ENCODE measurements at regions not wholly inside any gene's neighbourhood (a gene's known extent, or its start where the extent isn't known, plus 50 kb on each side); places are given as distances from the start of the nearest gene placed in this dataset.

GRCh38 chr6:34610819-34611477 lies 54.8 kb upstream of the SPDEF start:
- TF ChIP-seq CTCF (IDR thresholded peaks at IDR 0.05; ENCODE audit: poor library complexity, severe bottlenecking) = no peak
- ATAC-seq (ENCODE audit: low read depth) = peak; percentile 89
- no peaks in the 10 kb centered on the region for H3K27me3 ChIP-seq (ENCODE audit: insufficient read depth, poor library complexity, severe bottlenecking)
- peaks cover 4% of the 10 kb centered on the region; the same call in 1 of the 2 replicates for H3K36me3 ChIP-seq (ENCODE audit: low read depth)
- peaks cover 5% of the 10 kb centered on the region for H3K4me1 ChIP-seq (ENCODE audit: insufficient read depth, poor library complexity, severe bottlenecking)
- H3K27ac ChIP-seq (ENCODE audit: poor library complexity, severe bottlenecking) = peak overlapping the region; percentile 46
- no peak overlapping the region for H3K4me3 ChIP-seq (ENCODE audit: severe bottlenecking)
- DNase-seq (ENCODE audit: low spot score) = no peak
- H3K9me3 ChIP-seq (ENCODE audit: severe bottlenecking) = no peaks in the 10 kb centered on the region

- peak overlapping the region; percentile 46 for H3K27ac ChIP-seq (ENCODE audit: poor library complexity, severe bottlenecking)
- H3K4me3 ChIP-seq (ENCODE audit: severe bottlenecking) = no peak overlapping the region
- no peaks in the 10 kb centered on the region for H3K27me3 ChIP-seq (ENCODE audit: insufficient read depth, poor library complexity, severe bottlenecking)
- peaks cover 7% of the 10 kb centered on the region; the same call in 1 of the 2 replicates for H3K36me3 ChIP-seq (ENCODE audit: low read depth)
- peaks cover 5% of the 10 kb centered on the region for H3K4me1 ChIP-seq (ENCODE audit: insufficient read depth, poor library complexity, severe bottlenecking)
- no peak for TF ChIP-seq CTCF (IDR thresholded peaks at IDR 0.05; ENCODE audit: poor library complexity, severe bottlenecking)
- DNase-seq (ENCODE audit: low spot score) (no peak), ATAC-seq (ENCODE audit: low read depth) (no peak)
- no peaks in the 10 kb centered on the region for H3K9me3 ChIP-seq (ENCODE audit: severe bottlenecking)
Observed at GRCh38 chr6:34608321-34609091, 52.4 kb upstream of the SPDEF start.

GRCh38 chr6:34606477-34607265 lies 50.5 kb upstream of the SPDEF start:
- ATAC-seq (ENCODE audit: low read depth) (no peak), DNase-seq (ENCODE audit: low spot score) (no peak)
- H3K9me3 ChIP-seq (ENCODE audit: severe bottlenecking) = no peaks in the 10 kb centered on the region
- H3K27me3 ChIP-seq (ENCODE audit: insufficient read depth, poor library complexity, severe bottlenecking) = no peaks in the 10 kb centered on the region
- peaks cover 7% of the 10 kb centered on the region; the same call in 1 of the 2 replicates for H3K36me3 ChIP-seq (ENCODE audit: low read depth)
- no peak for TF ChIP-seq CTCF (IDR thresholded peaks at IDR 0.05; ENCODE audit: poor library complexity, severe bottlenecking)
- H3K27ac ChIP-seq (ENCODE audit: poor library complexity, severe bottlenecking) = no peak overlapping the region
- H3K4me3 ChIP-seq (ENCODE audit: severe bottlenecking) = no peak overlapping the region
- peaks cover 15% of the 10 kb centered on the region for H3K4me1 ChIP-seq (ENCODE audit: insufficient read depth, poor library complexity, severe bottlenecking)
